ENCODE measurements at regions not wholly inside any gene's neighbourhood (a gene's known extent, or its start where the extent isn't known, plus 50 kb on each side); places are given as distances from the start of the nearest gene placed in this dataset.

DNA sequence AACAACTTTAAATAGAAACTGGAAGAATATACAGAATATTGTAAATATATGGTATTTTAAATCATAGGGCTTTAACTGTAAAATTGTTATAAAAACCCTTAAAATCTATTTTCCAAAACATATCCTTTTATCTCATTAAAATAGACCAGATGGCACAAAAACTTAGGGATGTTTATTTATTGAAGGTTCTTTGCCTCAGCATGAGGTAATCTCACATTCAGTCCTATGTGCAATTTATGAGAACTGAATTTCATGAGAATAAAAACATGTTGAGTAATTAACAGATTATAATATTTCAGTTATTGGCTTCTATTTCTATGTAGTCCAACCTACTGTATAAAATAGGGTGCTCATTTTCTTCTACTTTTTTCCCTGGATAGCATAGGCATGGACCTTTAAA is 329.2 kb upstream of the PRR16 start:
- Histone ChIP-seq H2AFZ (ENCODE audit: low read length) (no peak overlapping the region), H3K36me3 (ENCODE audit: insufficient read depth, low read length) (no peaks in the 10 kb centered on the region), H3K9me2 (ENCODE audit: insufficient read depth, low read length) (no peaks in the 10 kb centered on the region), H3K9me3 (ENCODE audit: low read length) (no peaks in the 10 kb centered on the region), H3K4me2 (ENCODE audit: low read length) (no peak overlapping the region), H4K20me1 (ENCODE audit: insufficient read depth, low read length) (no peaks in the 10 kb centered on the region), H3K79me2 (ENCODE audit: insufficient read depth, low read depth, low read length) (no peaks in the 10 kb centered on the region), H3K27ac (ENCODE audit: low read depth, low read length, poor library complexity, severe bottlenecking) (no peak overlapping the region), H3K4me3 (ENCODE audit: low read depth, low read length, poor library complexity, severe bottlenecking) (no peak overlapping the region), H3K4me1 (ENCODE audit: insufficient read depth, low read length, poor library complexity, severe bottlenecking) (no peaks in the 10 kb centered on the region)
- TF ChIP-seq, protein P1, sequence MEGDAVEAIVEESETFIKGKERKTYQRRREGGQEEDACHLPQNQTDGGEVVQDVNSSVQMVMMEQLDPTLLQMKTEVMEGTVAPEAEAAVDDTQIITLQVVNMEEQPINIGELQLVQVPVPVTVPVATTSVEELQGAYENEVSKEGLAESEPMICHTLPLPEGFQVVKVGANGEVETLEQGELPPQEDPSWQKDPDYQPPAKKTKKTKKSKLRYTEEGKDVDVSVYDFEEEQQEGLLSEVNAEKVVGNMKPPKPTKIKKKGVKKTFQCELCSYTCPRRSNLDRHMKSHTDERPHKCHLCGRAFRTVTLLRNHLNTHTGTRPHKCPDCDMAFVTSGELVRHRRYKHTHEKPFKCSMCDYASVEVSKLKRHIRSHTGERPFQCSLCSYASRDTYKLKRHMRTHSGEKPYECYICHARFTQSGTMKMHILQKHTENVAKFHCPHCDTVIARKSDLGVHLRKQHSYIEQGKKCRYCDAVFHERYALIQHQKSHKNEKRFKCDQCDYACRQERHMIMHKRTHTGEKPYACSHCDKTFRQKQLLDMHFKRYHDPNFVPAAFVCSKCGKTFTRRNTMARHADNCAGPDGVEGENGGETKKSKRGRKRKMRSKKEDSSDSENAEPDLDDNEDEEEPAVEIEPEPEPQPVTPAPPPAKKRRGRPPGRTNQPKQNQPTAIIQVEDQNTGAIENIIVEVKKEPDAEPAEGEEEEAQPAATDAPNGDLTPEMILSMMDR (conservative IDR thresholded peaks at IDR 0.05; ENCODE audit: low read length) = no peak
- no peak for TF ChIP-seq EZH2phosphoT487 (IDR thresholded peaks at IDR 0.05; ENCODE audit: borderline replicate concordance, low read depth, low read length)
- POLR2A ChIA-PET = interaction anchor here (0.6 kb wide), 1 partner anchor 134 kb away, joined by 4 read pairs; no protein-coding TSS in a partner anchor
- intact Hi-C loops (cut with micrococcal nuclease; ENCODE audit: unreplicated experiment) = no loop called here
- CTCF ChIA-PET (ENCODE audit: unreplicated experiment) = no interaction called here
- BruUV-seq (replicated peaks) = no TSS peak
- DNase-seq (ENCODE audit: low spot score) = no peak

DNA sequence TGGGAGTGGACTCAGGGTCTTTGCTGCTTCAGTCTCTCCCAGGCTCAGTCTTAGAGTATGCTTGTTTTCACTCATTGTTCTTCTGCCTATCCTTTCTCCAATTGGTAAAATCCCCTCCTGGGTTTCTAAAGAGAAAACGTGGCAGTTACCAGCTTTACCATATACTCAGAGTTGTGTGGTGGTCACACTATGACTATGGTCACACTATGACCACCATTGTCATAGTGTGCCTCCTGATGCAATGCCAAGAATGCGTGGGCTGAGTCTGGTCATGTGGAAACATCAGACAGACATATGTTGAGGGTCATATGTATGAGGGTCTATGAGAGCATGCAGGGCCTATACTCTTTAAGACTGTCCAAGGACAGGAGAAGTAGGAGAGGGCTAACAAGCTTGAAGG is 326.5 kb upstream of the PRR16 start:
- Histone ChIP-seq H3K36me3 (ENCODE audit: insufficient read depth, low read length) (no peaks in the 10 kb centered on the region), H2AFZ (ENCODE audit: low read length) (no peak overlapping the region), H3K9me2 (ENCODE audit: insufficient read depth, low read length) (no peaks in the 10 kb centered on the region), H3K27ac (ENCODE audit: low read depth, low read length, poor library complexity, severe bottlenecking) (no peak overlapping the region), H4K20me1 (ENCODE audit: insufficient read depth, low read length) (no peaks in the 10 kb centered on the region), H3K4me2 (ENCODE audit: low read length) (no peak overlapping the region), H3K9me3 (ENCODE audit: low read length) (no peaks in the 10 kb centered on the region), H3K79me2 (ENCODE audit: insufficient read depth, low read depth, low read length) (no peaks in the 10 kb centered on the region), H3K4me1 (ENCODE audit: insufficient read depth, low read length, poor library complexity, severe bottlenecking) (no peaks in the 10 kb centered on the region), H3K4me3 (ENCODE audit: low read depth, low read length, poor library complexity, severe bottlenecking) (no peak overlapping the region)
- no peak for DNase-seq (ENCODE audit: low spot score)
- ChIA-PET CTCF (ENCODE audit: unreplicated experiment) (no interaction called here), POLR2A (interaction anchor here (0.5 to 1.2 kb wide), 2 partner anchors 15 to 386 kb away, joined by 3 to 4 read pairs; no protein-coding TSS in a partner anchor)
- intact Hi-C loops (cut with micrococcal nuclease; ENCODE audit: unreplicated experiment) = no loop called here
- TF ChIP-seq, protein P1 (conservative IDR thresholded peaks at IDR 0.05; ENCODE audit: low read length) = no peak
- no peak for TF ChIP-seq EZH2phosphoT487 (IDR thresholded peaks at IDR 0.05; ENCODE audit: borderline replicate concordance, low read depth, low read length)
- no TSS peak for BruUV-seq (replicated peaks)

- DNase-seq (ENCODE audit: low spot score) = no peak
- CTCF ChIA-PET (ENCODE audit: unreplicated experiment) = no interaction called here
- BruUV-seq (replicated peaks) = no TSS peak
- Histone ChIP-seq H2AFZ (ENCODE audit: low read length) (no peak overlapping the region), H3K9me2 (ENCODE audit: insufficient read depth, low read length) (no peaks in the 10 kb centered on the region), H3K79me2 (ENCODE audit: insufficient read depth, low read depth, low read length) (no peaks in the 10 kb centered on the region), H4K20me1 (ENCODE audit: insufficient read depth, low read length) (no peaks in the 10 kb centered on the region), H3K4me2 (ENCODE audit: low read length) (no peak overlapping the region), H3K36me3 (ENCODE audit: insufficient read depth, low read length) (no peaks in the 10 kb centered on the region), H3K27ac (ENCODE audit: low read depth, low read length, poor library complexity, severe bottlenecking) (no peak overlapping the region), H3K9me3 (ENCODE audit: low read length) (no peaks in the 10 kb centered on the region), H3K4me1 (ENCODE audit: insufficient read depth, low read length, poor library complexity, severe bottlenecking) (no peaks in the 10 kb centered on the region), H3K4me3 (ENCODE audit: low read depth, low read length, poor library complexity, severe bottlenecking) (no peak overlapping the region)
- POLR2A ChIA-PET = interaction anchor here (0.5 to 0.7 kb wide), 3 partner anchors 34 to 207 kb away, joined by 3 to 4 read pairs (median 3); no protein-coding TSS in a partner anchor
- TF ChIP-seq, protein P1 (conservative IDR thresholded peaks at IDR 0.05; ENCODE audit: low read length) = no peak
- TF ChIP-seq EZH2phosphoT487 (IDR thresholded peaks at IDR 0.05; ENCODE audit: borderline replicate concordance, low read depth, low read length) = no peak
- intact Hi-C loops (cut with micrococcal nuclease; ENCODE audit: unreplicated experiment) = no loop called here
Measured at GRCh38 chr5:120139039-120139438, 325.1 kb upstream of the PRR16 start.

Measured in OCI-LY7 (cell line).